ENCODE measurements at regions not wholly inside any gene's neighbourhood (a gene's known extent, or its start where the extent isn't known, plus 50 kb on each side); places are given as distances from the start of the nearest gene placed in this dataset.

DNA sequence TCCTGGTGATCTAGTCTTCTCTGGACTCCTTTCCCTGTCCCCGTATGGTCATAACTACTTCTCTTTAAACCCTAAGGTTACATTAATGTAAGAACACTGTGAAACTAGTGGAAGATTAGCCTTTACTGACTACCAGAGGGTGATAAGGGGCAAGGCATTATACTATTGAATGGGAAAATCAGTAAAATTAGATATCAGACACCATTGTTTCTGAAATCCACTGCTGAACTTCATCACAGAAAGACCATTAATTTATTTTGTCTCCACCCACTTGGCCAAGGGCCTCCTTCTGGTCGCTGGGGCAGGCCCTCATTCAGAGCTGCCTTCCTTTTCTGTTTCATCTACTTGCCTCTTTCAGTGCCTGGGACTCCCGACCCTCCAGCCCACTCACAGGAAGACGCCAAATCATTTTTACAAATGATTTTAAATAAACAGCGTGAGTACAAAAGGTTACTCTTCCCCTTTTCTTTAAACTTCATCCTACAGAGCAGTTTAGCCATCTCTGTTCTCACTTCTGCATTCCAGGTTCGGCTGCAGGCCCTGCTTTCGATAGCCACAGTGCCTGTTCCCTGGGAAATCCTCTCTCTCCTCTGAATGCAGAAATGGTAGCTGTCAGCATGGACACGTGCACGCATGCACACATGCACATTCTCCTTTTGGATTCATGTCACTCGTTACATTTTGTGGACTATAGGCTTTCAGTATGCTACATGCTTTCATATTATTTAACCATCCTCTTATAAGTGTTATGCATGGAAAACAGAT is 70.3 kb upstream of the DOCK10 start:
- Histone ChIP-seq H3K27ac (ENCODE audit: low read depth in 1 of 2, low read length in 2 of 2) (no peak overlapping the region), H3K36me3 (ENCODE audit: control insufficient read depth in 4 of 4, insufficient read depth in 3 of 4, low read depth in 1 of 4, low read length in 3 of 4) (no peaks in the 10 kb centered on the region), H3K9ac (ENCODE audit: low read depth in 1 of 2, low read length in 2 of 2) (no peak overlapping the region), H3K4me3 (ENCODE audit: low read depth in 1 of 3, low read length in 3 of 3) (no peak overlapping the region), H3K9me3 (ENCODE audit: control insufficient read depth in 4 of 4, low read length in 3 of 4) (no peaks in the 10 kb centered on the region), H3K27me3 (ENCODE audit: control insufficient read depth in 4 of 4, insufficient read depth in 4 of 4, low read length in 3 of 4) (no peaks in the 10 kb centered on the region), H3K4me1 (ENCODE audit: control insufficient read depth in 4 of 4, insufficient read depth in 4 of 4, low read length in 3 of 4) (no peaks in the 10 kb centered on the region)
- no peak for DNase-seq (ENCODE audit: low spot score)
- TF ChIP-seq GABPA (IDR thresholded peaks at IDR 0.05 in 1 of 2, conservative IDR thresholded peaks at IDR 0.05 in 1 of 2) (no peak), FOXA1 (IDR thresholded peaks at IDR 0.05) (no peak), RXRA (IDR thresholded peaks at IDR 0.05) (no peak), JUND (IDR thresholded peaks at IDR 0.05) (no peak), EGR1 (IDR thresholded peaks at IDR 0.05; ENCODE audit: low read depth in 2 of 2) (no peak), HNF4A (conservative IDR thresholded peaks at IDR 0.05) (no peak)
- TF ChIP-seq, protein P1, sequence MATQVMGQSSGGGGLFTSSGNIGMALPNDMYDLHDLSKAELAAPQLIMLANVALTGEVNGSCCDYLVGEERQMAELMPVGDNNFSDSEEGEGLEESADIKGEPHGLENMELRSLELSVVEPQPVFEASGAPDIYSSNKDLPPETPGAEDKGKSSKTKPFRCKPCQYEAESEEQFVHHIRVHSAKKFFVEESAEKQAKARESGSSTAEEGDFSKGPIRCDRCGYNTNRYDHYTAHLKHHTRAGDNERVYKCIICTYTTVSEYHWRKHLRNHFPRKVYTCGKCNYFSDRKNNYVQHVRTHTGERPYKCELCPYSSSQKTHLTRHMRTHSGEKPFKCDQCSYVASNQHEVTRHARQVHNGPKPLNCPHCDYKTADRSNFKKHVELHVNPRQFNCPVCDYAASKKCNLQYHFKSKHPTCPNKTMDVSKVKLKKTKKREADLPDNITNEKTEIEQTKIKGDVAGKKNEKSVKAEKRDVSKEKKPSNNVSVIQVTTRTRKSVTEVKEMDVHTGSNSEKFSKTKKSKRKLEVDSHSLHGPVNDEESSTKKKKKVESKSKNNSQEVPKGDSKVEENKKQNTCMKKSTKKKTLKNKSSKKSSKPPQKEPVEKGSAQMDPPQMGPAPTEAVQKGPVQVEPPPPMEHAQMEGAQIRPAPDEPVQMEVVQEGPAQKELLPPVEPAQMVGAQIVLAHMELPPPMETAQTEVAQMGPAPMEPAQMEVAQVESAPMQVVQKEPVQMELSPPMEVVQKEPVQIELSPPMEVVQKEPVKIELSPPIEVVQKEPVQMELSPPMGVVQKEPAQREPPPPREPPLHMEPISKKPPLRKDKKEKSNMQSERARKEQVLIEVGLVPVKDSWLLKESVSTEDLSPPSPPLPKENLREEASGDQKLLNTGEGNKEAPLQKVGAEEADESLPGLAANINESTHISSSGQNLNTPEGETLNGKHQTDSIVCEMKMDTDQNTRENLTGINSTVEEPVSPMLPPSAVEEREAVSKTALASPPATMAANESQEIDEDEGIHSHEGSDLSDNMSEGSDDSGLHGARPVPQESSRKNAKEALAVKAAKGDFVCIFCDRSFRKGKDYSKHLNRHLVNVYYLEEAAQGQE (IDR thresholded peaks at IDR 0.05) = no peak
- TF ChIP-seq, protein P2, sequence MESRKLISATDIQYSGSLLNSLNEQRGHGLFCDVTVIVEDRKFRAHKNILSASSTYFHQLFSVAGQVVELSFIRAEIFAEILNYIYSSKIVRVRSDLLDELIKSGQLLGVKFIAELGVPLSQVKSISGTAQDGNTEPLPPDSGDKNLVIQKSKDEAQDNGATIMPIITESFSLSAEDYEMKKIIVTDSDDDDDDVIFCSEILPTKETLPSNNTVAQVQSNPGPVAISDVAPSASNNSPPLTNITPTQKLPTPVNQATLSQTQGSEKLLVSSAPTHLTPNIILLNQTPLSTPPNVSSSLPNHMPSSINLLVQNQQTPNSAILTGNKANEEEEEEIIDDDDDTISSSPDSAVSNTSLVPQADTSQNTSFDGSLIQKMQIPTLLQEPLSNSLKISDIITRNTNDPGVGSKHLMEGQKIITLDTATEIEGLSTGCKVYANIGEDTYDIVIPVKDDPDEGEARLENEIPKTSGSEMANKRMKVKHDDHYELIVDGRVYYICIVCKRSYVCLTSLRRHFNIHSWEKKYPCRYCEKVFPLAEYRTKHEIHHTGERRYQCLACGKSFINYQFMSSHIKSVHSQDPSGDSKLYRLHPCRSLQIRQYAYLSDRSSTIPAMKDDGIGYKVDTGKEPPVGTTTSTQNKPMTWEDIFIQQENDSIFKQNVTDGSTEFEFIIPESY (IDR thresholded peaks at IDR 0.05) = no peak
- TF ChIP-seq, protein P3, sequence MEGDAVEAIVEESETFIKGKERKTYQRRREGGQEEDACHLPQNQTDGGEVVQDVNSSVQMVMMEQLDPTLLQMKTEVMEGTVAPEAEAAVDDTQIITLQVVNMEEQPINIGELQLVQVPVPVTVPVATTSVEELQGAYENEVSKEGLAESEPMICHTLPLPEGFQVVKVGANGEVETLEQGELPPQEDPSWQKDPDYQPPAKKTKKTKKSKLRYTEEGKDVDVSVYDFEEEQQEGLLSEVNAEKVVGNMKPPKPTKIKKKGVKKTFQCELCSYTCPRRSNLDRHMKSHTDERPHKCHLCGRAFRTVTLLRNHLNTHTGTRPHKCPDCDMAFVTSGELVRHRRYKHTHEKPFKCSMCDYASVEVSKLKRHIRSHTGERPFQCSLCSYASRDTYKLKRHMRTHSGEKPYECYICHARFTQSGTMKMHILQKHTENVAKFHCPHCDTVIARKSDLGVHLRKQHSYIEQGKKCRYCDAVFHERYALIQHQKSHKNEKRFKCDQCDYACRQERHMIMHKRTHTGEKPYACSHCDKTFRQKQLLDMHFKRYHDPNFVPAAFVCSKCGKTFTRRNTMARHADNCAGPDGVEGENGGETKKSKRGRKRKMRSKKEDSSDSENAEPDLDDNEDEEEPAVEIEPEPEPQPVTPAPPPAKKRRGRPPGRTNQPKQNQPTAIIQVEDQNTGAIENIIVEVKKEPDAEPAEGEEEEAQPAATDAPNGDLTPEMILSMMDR (IDR thresholded peaks at IDR 0.05; ENCODE audit: low read depth, low read length, missing input control) = no peak
- WGBS = 79% methylated on average over 10 of the region's 10 CpGs

DNA sequence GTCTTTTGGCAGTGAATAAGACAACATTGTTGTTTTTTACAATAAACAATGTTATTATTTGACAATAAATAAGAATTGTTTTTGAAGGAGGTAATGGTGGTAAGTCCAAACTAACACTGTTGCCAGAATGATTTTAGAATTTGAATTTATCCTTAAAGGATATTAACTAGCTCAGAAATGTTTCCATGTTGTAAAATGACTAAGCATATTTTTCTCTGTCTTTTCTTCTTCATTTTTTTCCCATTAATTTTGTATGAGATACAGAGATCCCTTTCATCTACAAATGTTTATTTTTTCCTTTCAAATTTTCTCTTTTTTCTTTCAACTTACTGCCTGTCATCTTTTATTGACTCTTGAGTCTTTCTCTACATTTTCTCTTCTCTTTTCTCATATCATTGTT is 66.5 kb upstream of the DOCK10 start:
- no peaks in the 10 kb centered on the region for H3K4me1 ChIP-seq (ENCODE audit: control insufficient read depth in 4 of 4, insufficient read depth in 4 of 4, low read length in 3 of 4)
- H3K36me3 ChIP-seq (ENCODE audit: control insufficient read depth in 4 of 4, insufficient read depth in 3 of 4, low read depth in 1 of 4, low read length in 3 of 4) = no peaks in the 10 kb centered on the region
- H3K27ac ChIP-seq (ENCODE audit: low read depth in 1 of 2, low read length in 2 of 2) = no peak overlapping the region
- no peaks in the 10 kb centered on the region for H3K9me3 ChIP-seq (ENCODE audit: control insufficient read depth in 4 of 4, low read length in 3 of 4)
- no peak overlapping the region for H3K4me3 ChIP-seq (ENCODE audit: low read depth in 1 of 3, low read length in 3 of 3)
- H3K9ac ChIP-seq (ENCODE audit: low read depth in 1 of 2, low read length in 2 of 2) = no peak overlapping the region
- no peak for DNase-seq (ENCODE audit: low spot score)
- no peaks in the 10 kb centered on the region for H3K27me3 ChIP-seq (ENCODE audit: control insufficient read depth in 4 of 4, insufficient read depth in 4 of 4, low read length in 3 of 4)
- TF ChIP-seq FOXA2 (IDR thresholded peaks at IDR 0.05) (no peak), RAD21 (IDR thresholded peaks at IDR 0.05) (no peak), SP1 (IDR thresholded peaks at IDR 0.05) (no peak), YY1 (IDR thresholded peaks at IDR 0.05) (no peak), TAF1 (conservative IDR thresholded peaks at IDR 0.05) (no peak), NR2F2 (IDR thresholded peaks at IDR 0.05) (no peak), JUND (IDR thresholded peaks at IDR 0.05) (no peak), FOXA1 (IDR thresholded peaks at IDR 0.05) (no peak), HNF4A (conservative IDR thresholded peaks at IDR 0.05) (no peak), RXRA (IDR thresholded peaks at IDR 0.05) (no peak), HNF4G (IDR thresholded peaks at IDR 0.05) (no peak)
- TF ChIP-seq, protein P3 (IDR thresholded peaks at IDR 0.05; ENCODE audit: low read depth, low read length, missing input control) = no peak
- TF ChIP-seq, protein P4, sequence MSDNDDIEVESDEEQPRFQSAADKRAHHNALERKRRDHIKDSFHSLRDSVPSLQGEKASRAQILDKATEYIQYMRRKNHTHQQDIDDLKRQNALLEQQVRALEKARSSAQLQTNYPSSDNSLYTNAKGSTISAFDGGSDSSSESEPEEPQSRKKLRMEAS (IDR thresholded peaks at IDR 0.05) = no peak
- TF ChIP-seq, protein P5, sequence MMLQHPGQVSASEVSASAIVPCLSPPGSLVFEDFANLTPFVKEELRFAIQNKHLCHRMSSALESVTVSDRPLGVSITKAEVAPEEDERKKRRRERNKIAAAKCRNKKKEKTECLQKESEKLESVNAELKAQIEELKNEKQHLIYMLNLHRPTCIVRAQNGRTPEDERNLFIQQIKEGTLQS (IDR thresholded peaks at IDR 0.05) = no peak
- TF ChIP-seq, protein P1 (IDR thresholded peaks at IDR 0.05) = no peak

All from liver (tissue), 8 donors.